KMS-11 (cell line): ENCODE measurements at regions not wholly inside any gene's neighbourhood (a gene's known extent, or its start where the extent isn't known, plus 50 kb on each side); places are given as distances from the start of the nearest gene placed in this dataset.

ENCODE experiments used
- H2AFZ ChIP-seq: fragments of 200-600 bp; sonication (generic); 2 replicates; pipeline ENCODE4 v1.6.1; 2016; ENCODE audit warnings: antibody characterized with exemption, mixed run types, low read depth
- H3K27ac ChIP-seq: fragments of 200-600 bp; sonication (generic); 2 replicates; pipeline ENCODE4 v1.6.1; 2016; ENCODE audit warnings: mild to moderate bottlenecking, mixed run types
- H3K27me3 ChIP-seq: fragments of 200-600 bp; sonication (generic); 2 replicates; pipeline ENCODE4 v1.6.1; 2017; ENCODE audit warnings: mild to moderate bottlenecking, low read depth, mixed run types, moderate library complexity; ENCODE audit not compliant: insufficient read depth
- H3K36me3 ChIP-seq: fragments of 200-600 bp; sonication (generic); 2 replicates; pipeline ENCODE4 v1.6.1; 2017; ENCODE audit warnings: mild to moderate bottlenecking, mixed run types; ENCODE audit not compliant: insufficient read depth
- H3K4me1 ChIP-seq: fragments of 200-600 bp; sonication (generic); 2 replicates; pipeline ENCODE4 v1.6.1; 2016; ENCODE audit warnings: mild to moderate bottlenecking, low read depth, mixed run types; ENCODE audit not compliant: poor library complexity, severe bottlenecking
- H3K4me2 ChIP-seq: fragments of 200-600 bp; sonication (generic); 2 replicates; pipeline ENCODE4 v1.7.0; 2016; ENCODE audit warnings: mild to moderate bottlenecking, mixed run types
- H3K4me3 ChIP-seq: fragments of 200-600 bp; sonication (generic); IDR thresholded peaks from 2 replicates; pipeline ENCODE4 v1.6.1; 2017; ENCODE audit warnings: low read depth, low read length, mixed read lengths; ENCODE audit not compliant: insufficient read depth
- H3K79me2 ChIP-seq: fragments of 200-600 bp; sonication (generic); 2 replicates; pipeline ENCODE4 v1.6.1; 2016; ENCODE audit warnings: low read depth, mixed run types; ENCODE audit not compliant: insufficient read depth
- H3K9ac ChIP-seq: fragments of 200-600 bp; sonication (generic); 2 replicates; pipeline ENCODE4 v1.6.1; 2016; ENCODE audit warnings: mild to moderate bottlenecking, mixed run types
- H4K20me1 ChIP-seq: fragments of 200-600 bp; sonication (generic); 2 replicates; pipeline ENCODE4 v1.6.1; 2016; ENCODE audit warnings: mild to moderate bottlenecking, mixed run types; ENCODE audit not compliant: insufficient read depth
- TF ChIP-seq, protein P1 (sequence below): fragments of 200-600 bp; sonication (generic); conservative IDR thresholded peaks from 2 replicates; pipeline ENCODE4 v1.6.1; 2017; ENCODE audit warnings: low read depth, mild to moderate bottlenecking, antibody characterized with exemption, low read length, moderate library complexity, mixed read lengths

DNA sequence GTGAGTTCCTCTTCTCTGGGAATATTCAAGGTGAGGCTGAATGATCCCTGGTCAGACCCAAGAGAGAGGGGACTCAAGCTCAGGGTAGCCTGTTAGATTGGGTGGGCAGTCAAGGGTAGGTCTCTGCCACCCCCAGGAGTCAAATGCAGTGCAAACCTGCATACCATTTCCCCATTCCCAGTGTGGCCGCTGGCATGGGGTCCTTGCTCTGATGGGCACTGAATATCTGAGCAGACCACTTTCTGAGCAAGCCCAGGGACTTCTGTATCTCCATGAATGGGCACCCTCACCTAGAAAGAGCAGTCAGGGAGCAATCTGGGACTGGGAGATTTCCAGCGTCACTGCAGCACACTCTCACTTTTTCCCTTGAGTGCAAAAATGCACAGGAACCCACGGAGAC is 573.7 kb downstream of the BCL11B start:
- Histone ChIP-seq H3K27ac (no peak overlapping the region), H3K79me2 (no peaks in the 10 kb centered on the region), H3K4me1 (no peaks in the 10 kb centered on the region), H3K9ac (no peak overlapping the region), H3K4me3 (no peak overlapping the region), H4K20me1 (no peaks in the 10 kb centered on the region), H2AFZ (no peak overlapping the region), H3K27me3 (no peaks in the 10 kb centered on the region), H3K36me3 (no peaks in the 10 kb centered on the region), H3K4me2 (no peak overlapping the region)
- TF ChIP-seq, protein P1, sequence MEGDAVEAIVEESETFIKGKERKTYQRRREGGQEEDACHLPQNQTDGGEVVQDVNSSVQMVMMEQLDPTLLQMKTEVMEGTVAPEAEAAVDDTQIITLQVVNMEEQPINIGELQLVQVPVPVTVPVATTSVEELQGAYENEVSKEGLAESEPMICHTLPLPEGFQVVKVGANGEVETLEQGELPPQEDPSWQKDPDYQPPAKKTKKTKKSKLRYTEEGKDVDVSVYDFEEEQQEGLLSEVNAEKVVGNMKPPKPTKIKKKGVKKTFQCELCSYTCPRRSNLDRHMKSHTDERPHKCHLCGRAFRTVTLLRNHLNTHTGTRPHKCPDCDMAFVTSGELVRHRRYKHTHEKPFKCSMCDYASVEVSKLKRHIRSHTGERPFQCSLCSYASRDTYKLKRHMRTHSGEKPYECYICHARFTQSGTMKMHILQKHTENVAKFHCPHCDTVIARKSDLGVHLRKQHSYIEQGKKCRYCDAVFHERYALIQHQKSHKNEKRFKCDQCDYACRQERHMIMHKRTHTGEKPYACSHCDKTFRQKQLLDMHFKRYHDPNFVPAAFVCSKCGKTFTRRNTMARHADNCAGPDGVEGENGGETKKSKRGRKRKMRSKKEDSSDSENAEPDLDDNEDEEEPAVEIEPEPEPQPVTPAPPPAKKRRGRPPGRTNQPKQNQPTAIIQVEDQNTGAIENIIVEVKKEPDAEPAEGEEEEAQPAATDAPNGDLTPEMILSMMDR, result no peak

DNA sequence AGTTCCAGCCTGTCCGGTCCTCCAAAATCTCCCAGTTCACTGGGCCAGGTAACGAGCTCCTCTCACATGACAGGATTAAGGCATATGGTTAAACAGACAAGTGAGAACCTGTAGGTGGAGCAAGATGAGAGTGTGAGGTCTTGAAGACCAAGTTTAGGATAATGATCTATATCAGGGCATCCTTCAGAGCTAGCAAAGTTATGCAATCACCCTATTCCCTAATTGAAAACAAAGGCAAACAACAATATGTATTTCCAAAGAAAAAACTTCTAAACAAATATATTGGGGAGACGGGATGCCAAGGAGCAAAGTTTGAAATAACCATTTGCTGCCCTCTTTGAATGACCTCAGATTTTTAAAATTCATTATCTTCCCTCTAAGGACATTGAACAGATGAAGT is 571.2 kb downstream of the BCL11B start:
- no peaks in the 10 kb centered on the region for H3K36me3 ChIP-seq
- H3K9ac ChIP-seq, result no peak overlapping the region
- no peak overlapping the region for H2AFZ ChIP-seq
- no peak overlapping the region for H3K4me3 ChIP-seq
- H3K27me3 ChIP-seq, result no peaks in the 10 kb centered on the region
- no peak overlapping the region for H3K27ac ChIP-seq
- H3K4me1 ChIP-seq, result no peaks in the 10 kb centered on the region
- no peaks in the 10 kb centered on the region for H4K20me1 ChIP-seq
- TF ChIP-seq, protein P1, result no peak
- H3K4me2 ChIP-seq, result no peak overlapping the region
- no peaks in the 10 kb centered on the region for H3K79me2 ChIP-seq

DNA sequence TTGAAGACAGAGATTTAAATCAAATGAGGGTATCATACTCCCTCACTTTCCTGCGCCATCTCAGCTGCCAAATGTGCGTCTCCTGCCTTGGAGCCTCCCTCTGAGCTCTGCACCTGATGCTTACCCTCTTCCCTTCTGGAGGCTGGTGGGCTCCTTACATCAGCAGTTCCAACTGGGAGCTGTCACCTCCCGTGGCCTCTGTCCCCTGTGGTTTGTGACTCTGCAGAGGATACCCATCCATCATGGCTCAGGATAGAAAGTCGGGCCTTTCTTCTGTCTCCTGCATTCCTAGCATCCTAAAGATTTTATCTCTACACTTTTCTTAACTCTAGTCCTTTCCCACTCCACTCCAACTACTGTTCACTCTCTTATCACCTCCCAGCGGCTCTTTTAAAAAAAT is 570.6 kb downstream of the BCL11B start:
- no peak overlapping the region for H3K27ac ChIP-seq
- no peaks in the 10 kb centered on the region for H4K20me1 ChIP-seq
- no peak overlapping the region for H2AFZ ChIP-seq
- no peaks in the 10 kb centered on the region for H3K27me3 ChIP-seq
- H3K4me1 ChIP-seq, result no peaks in the 10 kb centered on the region
- TF ChIP-seq, protein P1, result no peak
- H3K4me3 ChIP-seq, result no peak overlapping the region
- no peaks in the 10 kb centered on the region for H3K79me2 ChIP-seq
- no peaks in the 10 kb centered on the region for H3K36me3 ChIP-seq
- H3K9ac ChIP-seq, result no peak overlapping the region
- no peak overlapping the region for H3K4me2 ChIP-seq

DNA sequence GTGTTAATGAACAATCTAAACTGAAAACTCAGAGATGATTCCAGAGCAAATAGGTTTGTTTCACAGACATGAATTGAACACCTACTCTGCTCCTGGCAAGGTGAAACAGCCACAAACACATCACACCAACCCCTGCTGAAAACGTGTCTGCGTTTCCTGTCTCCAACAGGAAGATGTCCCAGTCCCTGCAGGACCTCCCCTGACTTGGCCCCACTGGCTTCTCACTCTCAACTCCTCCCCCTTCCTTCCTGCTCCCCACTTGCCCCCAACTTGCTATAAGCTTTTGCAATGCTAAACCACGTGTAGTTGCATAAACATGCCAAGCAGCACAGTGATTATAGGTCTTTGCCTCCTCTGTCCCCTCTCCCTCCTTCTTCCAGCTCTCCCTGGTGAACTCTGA is 567.6 kb downstream of the BCL11B start:
- H3K27ac ChIP-seq, result no peak overlapping the region
- H3K4me3 ChIP-seq, result no peak overlapping the region
- TF ChIP-seq, protein P1, result no peak
- H3K27me3 ChIP-seq, result no peaks in the 10 kb centered on the region
- H3K9ac ChIP-seq, result no peak overlapping the region
- peaks cover 11% of the 10 kb centered on the region for H3K4me1 ChIP-seq
- no peaks in the 10 kb centered on the region for H3K79me2 ChIP-seq
- H4K20me1 ChIP-seq, result no peaks in the 10 kb centered on the region
- no peak overlapping the region for H3K4me2 ChIP-seq
- H3K36me3 ChIP-seq, result no peaks in the 10 kb centered on the region
- no peak overlapping the region for H2AFZ ChIP-seq
